NOMO-1 (cell line): ENCODE measurements at regions not wholly inside any gene's neighbourhood (a gene's known extent, or its start where the extent isn't known, plus 50 kb on each side); places are given as distances from the start of the nearest gene placed in this dataset.

ENCODE experiments used
- DNase-seq, 2 experiments: peaks; one replicate each; lab custom pipeline; 2025; ENCODE audit not compliant: unreplicated experiment in 2 of 2; lab: John Stamatoyannopoulos, UW

GRCh38 chr14:98896449-98896848 lies 375.5 kb downstream of the BCL11B start:
- DNase-seq = no peak

GRCh38 chr14:98897605-98898309 lies 374.2 kb downstream of the BCL11B start:
- DNase-seq = no peak

- DNase-seq = no peak
Observed at GRCh38 chr14:98899441-98899840, 372.6 kb downstream of the BCL11B start.

GRCh38 chr14:98900236-98900635 lies 371.8 kb downstream of the BCL11B start:
- no peak for DNase-seq

GRCh38 chr14:98900798-98901197 lies 371.2 kb downstream of the BCL11B start:
- DNase-seq = no peak

- DNase-seq = no peak
Observed at GRCh38 chr14:98901511-98902205, 370.3 kb downstream of the BCL11B start.

GRCh38 chr14:98903371-98903770 lies 368.6 kb downstream of the BCL11B start:
- DNase-seq = no peak

GRCh38 chr14:98904677-98905076 lies 367.3 kb downstream of the BCL11B start:
- DNase-seq = no peak

GRCh38 chr14:98906123-98906995 lies 365.6 kb downstream of the BCL11B start:
- DNase-seq = no peak

- DNase-seq = no peak
Observed at GRCh38 chr14:98907271-98907670, 364.7 kb downstream of the BCL11B start.

- no peak for DNase-seq
Observed at GRCh38 chr14:98908050-98908449, 363.9 kb downstream of the BCL11B start.

- DNase-seq = no peak
Observed at GRCh38 chr14:98909251-98909944, 362.6 kb downstream of the BCL11B start.

GRCh38 chr14:98910061-98910460 lies 361.9 kb downstream of the BCL11B start:
- DNase-seq = no peak

- no peak for DNase-seq
Observed at GRCh38 chr14:98912655-98913054, 359.3 kb downstream of the BCL11B start.

GRCh38 chr14:98913967-98914650 lies 357.9 kb downstream of the BCL11B start:
- no peak for DNase-seq

GRCh38 chr14:98914942-98915341 lies 357.1 kb downstream of the BCL11B start:
- no peak for DNase-seq

GRCh38 chr14:98915625-98916024 lies 356.4 kb downstream of the BCL11B start:
- no peak for DNase-seq

GRCh38 chr14:98916036-98916435 lies 356.0 kb downstream of the BCL11B start:
- DNase-seq = no peak

- no peak for DNase-seq
Observed at GRCh38 chr14:98916476-98916875, 355.5 kb downstream of the BCL11B start.

- no peak for DNase-seq
Observed at GRCh38 chr14:98919434-98919833, 352.6 kb downstream of the BCL11B start.
